ENCODE measurements at regions not wholly inside any gene's neighbourhood (a gene's known extent, or its start where the extent isn't known, plus 50 kb on each side); places are given as distances from the start of the nearest gene placed in this dataset.

- no peak overlapping the region for H3K4me3 Mint-ChIP-seq
Measured at GRCh38 chrX:125895518-125895917, 270.6 kb downstream of the DCAF12L2 start.

GRCh38 chrX:125926295-125926694, 239.8 kb downstream of the DCAF12L2 start:
- POLR2A ChIA-PET = no interaction called here
- CTCF ChIA-PET = no interaction called here
- Mint-ChIP-seq H3K4me1 (no peaks in the 10 kb centered on the region), H3K27ac (no peak overlapping the region), H3K27me3 (no peaks in the 10 kb centered on the region), H3K4me3 (no peak overlapping the region), H3K36me3 (ENCODE audit: low read depth) (no peaks in the 10 kb centered on the region), H3K9me3 (no peaks in the 10 kb centered on the region)
- TF ChIP-seq CTCF (IDR thresholded peaks at IDR 0.05) = no peak
- DNase-seq (no peak), ATAC-seq (ENCODE audit: low read depth) (no peak)
- intact Hi-C loops (cut with micrococcal nuclease) = no loop called here

More at GRCh38 chrX:125895518-125895917, 270.6 kb downstream of the DCAF12L2 start:
- DNase-seq (no peak), ATAC-seq (ENCODE audit: low read depth) (no peak)
- ChIA-PET CTCF (no interaction called here), POLR2A (no interaction called here)
- Mint-ChIP-seq H3K9me3 (peaks cover 4% of the 10 kb centered on the region), H3K27ac (no peak overlapping the region), H3K36me3 (ENCODE audit: low read depth) (no peaks in the 10 kb centered on the region), H3K4me1 (no peaks in the 10 kb centered on the region), H3K27me3 (no peaks in the 10 kb centered on the region)
- TF ChIP-seq CTCF (IDR thresholded peaks at IDR 0.05) = no peak
- intact Hi-C loops (cut with micrococcal nuclease) = no loop called here

GRCh38 chrX:125940985-125941384, 225.1 kb downstream of the DCAF12L2 start:
- no peaks in the 10 kb centered on the region for H3K4me1 Mint-ChIP-seq
- no peak overlapping the region for H3K27ac Mint-ChIP-seq
- no peaks in the 10 kb centered on the region for H3K36me3 Mint-ChIP-seq (ENCODE audit: low read depth)
- no peak for TF ChIP-seq CTCF (IDR thresholded peaks at IDR 0.05)
- ATAC-seq (ENCODE audit: low read depth) = no peak
- H3K4me3 Mint-ChIP-seq = no peak overlapping the region
- intact Hi-C loops (cut with micrococcal nuclease) = no loop called here
- ChIA-PET POLR2A (no interaction called here), CTCF (no interaction called here)
- no peaks in the 10 kb centered on the region for H3K27me3 Mint-ChIP-seq
- no peak for DNase-seq
- H3K9me3 Mint-ChIP-seq = peaks cover 6% of the 10 kb centered on the region

- POLR2A ChIA-PET = no interaction called here
- Mint-ChIP-seq H3K4me1 (no peaks in the 10 kb centered on the region), H3K27ac (no peak overlapping the region), H3K9me3 (no peaks in the 10 kb centered on the region), H3K36me3 (ENCODE audit: low read depth) (no peaks in the 10 kb centered on the region), H3K4me3 (no peak overlapping the region), H3K27me3 (no peaks in the 10 kb centered on the region)
- no peak for TF ChIP-seq CTCF (IDR thresholded peaks at IDR 0.05)
- ATAC-seq (ENCODE audit: low read depth) (no peak), DNase-seq (no peak)
- CTCF ChIA-PET = no interaction called here
- intact Hi-C loops (cut with micrococcal nuclease) = no loop called here
Measured at GRCh38 chrX:125947501-125947900, 218.6 kb downstream of the DCAF12L2 start.

- no peak for DNase-seq
- Mint-ChIP-seq H3K36me3 (ENCODE audit: low read depth) (no peaks in the 10 kb centered on the region), H3K9me3 (no peaks in the 10 kb centered on the region), H3K27ac (no peak overlapping the region), H3K4me1 (no peaks in the 10 kb centered on the region), H3K27me3 (no peaks in the 10 kb centered on the region), H3K4me3 (no peak overlapping the region)
- intact Hi-C loops (cut with micrococcal nuclease) = no loop called here
- no peak for TF ChIP-seq CTCF (IDR thresholded peaks at IDR 0.05)
- ChIA-PET CTCF (no interaction called here), POLR2A (no interaction called here)
- ATAC-seq (ENCODE audit: low read depth) = no peak
Measured at GRCh38 chrX:125952973-125953372, 213.1 kb downstream of the DCAF12L2 start.
